Neural cell (in vitro differentiated cells): ENCODE measurements at regions not wholly inside any gene's neighbourhood (a gene's known extent, or its start where the extent isn't known, plus 50 kb on each side); places are given as distances from the start of the nearest gene placed in this dataset.

Experiments
- CTCF ChIP-seq: fragments of 450-650 bp; IDR thresholded peaks from 2 replicates; pipeline ENCODE4 v1.5.1; 2014; ENCODE audit warnings: antibody characterized with exemption, mild to moderate bottlenecking, moderate library complexity; ENCODE audit not compliant: poor library complexity, severe bottlenecking
- POLR2AphosphoS5 ChIP-seq: IDR thresholded peaks from 2 replicates; pipeline ENCODE4 v1.6.1; 2012
- REST ChIP-seq: IDR thresholded peaks from 2 replicates; pipeline ENCODE4 v1.6.1; 2012; ENCODE audit warnings: borderline replicate concordance

- no peak for TF ChIP-seq REST
- no peak for TF ChIP-seq POLR2AphosphoS5
- TF ChIP-seq CTCF = no peak
These were observed 233.5 kb upstream of the GYPA start for GRCh38 chr4:144374065-144374464.
